ENCODE measurements at regions not wholly inside any gene's neighbourhood (a gene's known extent, or its start where the extent isn't known, plus 50 kb on each side); places are given as distances from the start of the nearest gene placed in this dataset.

- no peak for DNase-seq (ENCODE audit: low read depth in 1 of 2, low spot score in 2 of 2)
- WGBS, 2 experiments (ENCODE audit: extremely low coverage in 1 of 2, insufficient coverage in 1 of 2, insufficient read length in 1 of 2, insufficient replicate concordance in 2 of 2, low coverage in 1 of 2, low lambda C conversion rate in 2 of 2, missing lambda C conversion rate in 1 of 2), result 72% methylated on average over 4 of the region's 5 CpGs; no CpG with 5 or more reads in 1 of the 2 experiments
- TF ChIP-seq ATF2 (IDR thresholded peaks at IDR 0.05; ENCODE audit: low read length) (no peak), SP1 (IDR thresholded peaks at IDR 0.05; ENCODE audit: low read depth, low read length) (no peak), ASH2L (IDR thresholded peaks at IDR 0.05; ENCODE audit: low read length) (no peak), SP2 (IDR thresholded peaks at IDR 0.05; ENCODE audit: low read length) (no peak), TAF1 (IDR thresholded peaks at IDR 0.05; ENCODE audit: low read depth, low read length) (no peak), CBX5 (IDR thresholded peaks at IDR 0.05; ENCODE audit: low read depth, low read length) (no peak), E2F6 (IDR thresholded peaks at IDR 0.05) (no peak), SRF (IDR thresholded peaks at IDR 0.05; ENCODE audit: low read depth, low read length) (no peak), MAFK (IDR thresholded peaks at IDR 0.05; ENCODE audit: low read depth, low read length) (no peak), RAD21 (IDR thresholded peaks at IDR 0.05 in 1 of 2, conservative IDR thresholded peaks at IDR 0.05 in 1 of 2; ENCODE audit: low read depth in 2 of 2, low read length in 2 of 2) (no peak), CREB1 (IDR thresholded peaks at IDR 0.05) (no peak), BRCA1 (IDR thresholded peaks at IDR 0.05; ENCODE audit: low read depth, low read length) (no peak), CHD2 (IDR thresholded peaks at IDR 0.05; ENCODE audit: low read length) (no peak), KDM4A (IDR thresholded peaks at IDR 0.05; ENCODE audit: low read depth, low read length, severe bottlenecking) (no peak)
Observed at GRCh38 chr7:51965454-51965853, 648.8 kb upstream of the COBL start.

More at GRCh38 chr7:51965454-51965853, 648.8 kb upstream of the COBL start:
- H3K9me3 ChIP-seq (ENCODE audit: insufficient read depth in 2 of 2, low read depth in 1 of 2, low read length in 1 of 2), result no peaks in the 10 kb centered on the region
- H3K79me1 ChIP-seq (ENCODE audit: low read depth, low read length), result no peaks in the 10 kb centered on the region
- no peaks in the 10 kb centered on the region for H3K4me1 ChIP-seq (replicated peaks in 1 of 4; ENCODE audit: control insufficient read depth in 3 of 4, insufficient read depth in 4 of 4, low read length in 3 of 4)
- no peaks in the 10 kb centered on the region for H3K79me2 ChIP-seq (ENCODE audit: control insufficient read depth in 1 of 2, insufficient read depth in 2 of 2, low read length in 2 of 2)
- no peak overlapping the region for H2AFZ ChIP-seq (ENCODE audit: low read length)
- H2BK12ac ChIP-seq (ENCODE audit: low read depth, low read length), result no peak overlapping the region
- no peak overlapping the region for H3K18ac ChIP-seq (ENCODE audit: extremely low read depth, low read length)
- no peak for FAIRE-seq
- no peak overlapping the region for H3K14ac ChIP-seq (ENCODE audit: insufficient read length)
- no peak overlapping the region for H2BK5ac ChIP-seq (ENCODE audit: low read depth, low read length)
- H3K27me3 ChIP-seq (replicated peaks in 1 of 4; ENCODE audit: control insufficient read depth in 3 of 4, extremely low read depth in 1 of 4, insufficient read depth in 3 of 4, low read length in 3 of 4), result peaks cover 7 to 37% (median 25%) of the 10 kb centered on the region in 4 experiments
- H3K23me2 ChIP-seq (ENCODE audit: low read depth, low read length), result no peaks in the 10 kb centered on the region
- ChIA-PET CTCF (ENCODE audit: partially characterized antibody) (no interaction called here), POLR2A (ENCODE audit: partially characterized antibody) (no interaction called here)
- no peak overlapping the region for H3K4ac ChIP-seq (replicated peaks; ENCODE audit: insufficient read length, low read depth, low read length)
- no peak overlapping the region for H2BK15ac ChIP-seq (ENCODE audit: low read length)
- H2BK120ac ChIP-seq (replicated peaks; ENCODE audit: low read depth, low read length), result no peak overlapping the region
- no peak overlapping the region for H3K4me2 ChIP-seq (ENCODE audit: insufficient read depth in 1 of 2, low read depth in 2 of 2, low read length in 2 of 2)
- no peak overlapping the region for H3K56ac ChIP-seq (replicated peaks; ENCODE audit: insufficient read length, low read depth, low read length)
- H2BK20ac ChIP-seq (ENCODE audit: low read length), result no peak overlapping the region
- H4K91ac ChIP-seq (replicated peaks; ENCODE audit: insufficient read length, low read length), result no peak overlapping the region
- no peak overlapping the region for H3K9ac ChIP-seq (replicated peaks in 1 of 4; ENCODE audit: extremely low read depth in 1 of 4, low read depth in 3 of 4, low read length in 3 of 4)
- H3K23ac ChIP-seq (ENCODE audit: insufficient read length), result no peak overlapping the region
- no peaks in the 10 kb centered on the region for H3K36me3 ChIP-seq (ENCODE audit: control insufficient read depth in 2 of 4, insufficient read depth in 4 of 4, low read length in 3 of 4)
- no peak overlapping the region for H4K8ac ChIP-seq (ENCODE audit: extremely low read depth, insufficient read depth, low read length)
- H4K5ac ChIP-seq (ENCODE audit: insufficient read length, low read depth, low read length), result no peak overlapping the region
- H3K27ac ChIP-seq (ENCODE audit: low read depth, low read length), result no peak overlapping the region
- H4K20me1 ChIP-seq (replicated peaks in 1 of 2; ENCODE audit: control insufficient read depth in 1 of 2, insufficient read depth in 2 of 2, low read length in 2 of 2), result no peaks in the 10 kb centered on the region
- no peak overlapping the region for H3K4me3 ChIP-seq (ENCODE audit: extremely low read depth in 1 of 4, insufficient read depth in 2 of 4, low read depth in 3 of 4, low read length in 4 of 4)
- no peak overlapping the region for H2AK5ac ChIP-seq (ENCODE audit: low read depth, low read length)

All from H1 (cell line).